ENCODE measurements at regions not wholly inside any gene's neighbourhood (a gene's known extent, or its start where the extent isn't known, plus 50 kb on each side); places are given as distances from the start of the nearest gene placed in this dataset.

GRCh38 chr5:122220511-122220910 lies 91.2 kb downstream of the ZNF474 start:
- TF ChIP-seq CTCF (IDR thresholded peaks at IDR 0.05) = no peak
- TF ChIP-seq POLR2A (IDR thresholded peaks at IDR 0.05) = no peak
- no peak for TF ChIP-seq EP300 (IDR thresholded peaks at IDR 0.05)

Data from ovary (tissue), 3 donors.